Stimulated activated CD8-positive, alpha-beta memory T cell treated with anti-CD3 and anti-CD28 coated beads, Interleukin-7, amount 100 ng/mL, for 48 hours (primary cell): ENCODE measurements at regions not wholly inside any gene's neighbourhood (a gene's known extent, or its start where the extent isn't known, plus 50 kb on each side); places are given as distances from the start of the nearest gene placed in this dataset.
"Not testable (repeated sequence)": the region's sequence is repeated elsewhere in the genome, so short reads cannot be mapped to it uniquely, and the experiment has no call there.

Experiments
- DNase-seq, 2 donors: peaks; one replicate each; pipeline ENCODE4 v3.0.0-alpha.2; 2020; ENCODE audit warnings: low read depth in 1 of 2; ENCODE audit errors: extremely low read depth in 1 of 2

GRCh38 chr3:8336456-8336855 lies 165.2 kb upstream of the LMCD1 start:
- no peak for DNase-seq

GRCh38 chr3:8338424-8338823 lies 163.2 kb upstream of the LMCD1 start:
- DNase-seq: no peak

GRCh38 chr3:8341821-8342247 lies 159.8 kb upstream of the LMCD1 start:
- no peak for DNase-seq

GRCh38 chr3:8343058-8343457 lies 158.6 kb upstream of the LMCD1 start:
- DNase-seq: no peak

GRCh38 chr3:8345398-8345797 lies 156.2 kb upstream of the LMCD1 start:
- no peak for DNase-seq

GRCh38 chr3:8348076-8348475 lies 153.5 kb upstream of the LMCD1 start:
- DNase-seq: no peak

DNA sequence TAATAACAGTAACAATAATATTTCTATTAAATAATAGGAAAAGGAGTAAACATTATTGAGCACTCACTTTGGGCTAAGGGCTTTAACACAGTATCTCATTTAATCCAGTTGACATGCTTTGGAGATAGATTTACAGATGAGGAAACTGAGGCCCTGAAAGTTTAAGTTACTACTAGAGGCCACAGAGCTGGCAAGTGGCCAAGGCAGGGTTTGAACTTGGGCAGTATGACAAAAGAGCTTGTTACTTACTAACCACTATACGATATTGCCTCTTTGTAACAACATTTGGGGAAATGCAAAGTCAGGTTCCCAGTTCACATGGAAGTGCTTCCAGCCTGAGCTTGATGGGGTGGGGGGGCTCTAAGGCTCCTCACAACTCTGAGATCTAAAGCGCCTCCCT lies 149.1 kb upstream of the LMCD1 start:
- DNase-seq: no peak

DNA sequence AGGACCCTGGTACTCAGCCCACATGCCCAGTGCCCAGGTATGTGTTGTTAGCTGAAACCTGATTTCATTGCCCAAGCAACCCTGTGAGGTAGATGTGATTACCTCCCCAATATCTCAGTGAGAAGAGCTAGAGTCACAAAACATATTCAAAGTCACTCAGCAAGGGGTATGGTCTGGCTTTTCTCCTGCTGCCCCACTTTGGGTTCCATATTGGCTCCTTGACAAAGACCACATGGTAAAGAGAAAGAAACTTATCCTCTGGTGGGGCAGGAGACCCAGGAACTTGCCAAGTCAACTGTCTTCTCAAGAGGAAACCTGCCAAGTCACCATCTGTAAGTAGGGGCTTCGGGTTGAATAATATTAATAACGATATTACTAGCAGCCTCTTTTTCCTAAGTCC lies 148.3 kb upstream of the LMCD1 start:
- no peak for DNase-seq

DNA sequence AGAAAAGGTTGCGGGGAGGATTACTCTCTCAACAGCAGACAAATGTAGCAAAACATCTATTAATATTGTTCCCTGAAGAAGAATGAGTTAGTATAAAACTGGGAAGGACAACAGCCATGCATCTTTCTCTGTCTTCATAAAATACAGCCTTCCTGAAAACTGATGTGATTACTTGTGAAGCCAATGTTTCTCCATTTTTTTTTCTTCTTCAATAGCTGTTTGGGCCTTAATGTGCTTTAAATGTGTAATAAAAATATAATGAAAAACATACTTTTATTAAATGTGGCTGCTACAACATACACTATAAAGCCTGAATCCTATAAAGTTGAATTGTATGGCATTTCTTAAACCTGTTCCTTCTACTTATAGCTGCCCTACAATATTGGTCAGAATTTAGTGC lies 146.3 kb upstream of the LMCD1 start:
- no peak for DNase-seq

- not testable (repeated sequence) for DNase-seq
These were observed 145.6 kb upstream of the LMCD1 start for GRCh38 chr3:8356066-8356465.

- no peak for DNase-seq
These were observed 143.8 kb upstream of the LMCD1 start for GRCh38 chr3:8357859-8358258.

GRCh38 chr3:8359133-8359532 lies 142.5 kb upstream of the LMCD1 start:
- no peak for DNase-seq

DNA sequence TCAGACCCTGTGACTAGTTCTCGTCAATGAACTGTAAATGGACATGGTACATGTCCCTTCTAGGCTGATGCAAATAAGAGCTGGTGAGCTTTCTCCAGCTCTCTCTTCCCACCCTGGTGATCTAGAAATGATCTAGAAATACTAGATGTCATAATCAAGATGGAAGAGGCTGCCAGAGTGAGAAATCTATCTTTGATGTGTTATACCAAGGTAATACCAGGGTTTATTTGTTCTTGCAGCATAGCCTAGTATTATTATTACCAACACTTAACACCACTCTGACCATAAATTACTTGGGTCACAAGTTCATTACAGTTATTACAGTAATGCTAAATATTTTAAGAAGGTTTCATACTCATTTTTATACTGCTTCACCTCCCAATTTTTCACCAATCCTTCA lies 138.4 kb upstream of the LMCD1 start:
- no peak for DNase-seq

DNA sequence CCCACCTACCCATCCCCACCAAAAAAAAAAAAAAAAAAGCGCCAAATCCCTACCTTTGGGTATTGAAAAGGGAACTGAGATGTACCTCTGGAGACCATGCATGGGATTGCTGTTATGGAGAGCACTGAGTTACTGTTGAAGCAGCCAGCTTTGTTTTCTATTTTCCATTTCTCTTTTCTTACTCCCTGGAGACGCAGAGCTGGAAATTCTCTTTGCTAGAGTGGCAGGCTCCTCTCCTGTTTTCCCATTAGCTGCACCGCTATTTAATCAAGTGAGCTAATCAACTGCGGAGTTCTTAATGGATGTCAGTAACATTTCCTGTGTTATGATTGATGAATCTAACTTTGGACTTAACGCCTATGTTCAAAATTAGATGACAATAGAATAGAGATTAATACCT lies 136.1 kb upstream of the LMCD1 start:
- no peak for DNase-seq

DNA sequence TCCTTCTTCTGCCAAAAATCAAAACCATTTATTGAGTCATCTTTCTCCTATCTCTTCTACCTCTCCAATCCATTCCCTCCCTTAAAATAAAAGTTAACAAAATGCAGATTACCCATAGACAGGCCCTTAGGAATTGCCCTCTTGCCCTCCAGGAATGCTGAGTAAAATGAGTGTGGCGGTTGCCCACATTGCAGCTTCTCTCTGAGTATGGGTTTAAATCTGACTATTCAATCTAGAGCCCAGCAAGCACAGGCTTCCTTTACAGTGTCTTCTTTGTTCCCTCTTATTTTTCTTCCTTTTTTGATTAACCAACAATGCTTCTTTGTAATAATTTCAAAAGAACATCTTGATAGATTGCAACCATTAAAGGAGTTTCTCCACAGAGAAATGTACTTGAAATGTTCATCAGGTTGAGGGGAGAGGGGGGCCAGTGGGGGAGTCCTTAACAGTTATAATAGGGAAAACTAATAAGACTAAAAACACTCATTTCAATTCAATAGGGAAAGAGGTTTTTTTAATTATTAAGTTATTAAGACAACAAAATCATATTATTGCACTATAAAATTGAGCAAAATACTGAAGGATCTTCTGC lies 135.3 kb upstream of the LMCD1 start:
- DNase-seq: no peak

GRCh38 chr3:8368598-8368997 lies 133.0 kb upstream of the LMCD1 start:
- DNase-seq: no peak

DNA sequence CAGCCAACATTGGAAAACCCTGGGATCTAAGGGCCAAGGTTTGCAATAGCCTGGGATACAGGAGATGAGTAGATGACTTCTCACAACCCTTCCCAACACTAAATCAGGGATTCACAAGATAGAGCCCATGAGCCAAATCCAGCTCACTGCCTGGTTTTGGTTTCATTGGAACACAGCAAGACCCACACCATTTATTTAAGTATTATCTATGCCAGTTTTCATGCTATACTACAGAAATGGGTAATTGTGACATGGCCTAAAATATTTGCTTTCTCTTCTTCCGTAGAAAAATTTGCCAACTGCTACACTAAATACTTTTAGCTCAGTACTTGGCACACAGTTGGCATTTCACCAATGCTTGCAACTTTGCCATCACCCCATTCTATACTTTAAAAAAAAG lies 132.0 kb upstream of the LMCD1 start:
- no peak for DNase-seq

GRCh38 chr3:8371085-8371551 lies 130.5 kb upstream of the LMCD1 start:
- DNase-seq: no peak

DNA sequence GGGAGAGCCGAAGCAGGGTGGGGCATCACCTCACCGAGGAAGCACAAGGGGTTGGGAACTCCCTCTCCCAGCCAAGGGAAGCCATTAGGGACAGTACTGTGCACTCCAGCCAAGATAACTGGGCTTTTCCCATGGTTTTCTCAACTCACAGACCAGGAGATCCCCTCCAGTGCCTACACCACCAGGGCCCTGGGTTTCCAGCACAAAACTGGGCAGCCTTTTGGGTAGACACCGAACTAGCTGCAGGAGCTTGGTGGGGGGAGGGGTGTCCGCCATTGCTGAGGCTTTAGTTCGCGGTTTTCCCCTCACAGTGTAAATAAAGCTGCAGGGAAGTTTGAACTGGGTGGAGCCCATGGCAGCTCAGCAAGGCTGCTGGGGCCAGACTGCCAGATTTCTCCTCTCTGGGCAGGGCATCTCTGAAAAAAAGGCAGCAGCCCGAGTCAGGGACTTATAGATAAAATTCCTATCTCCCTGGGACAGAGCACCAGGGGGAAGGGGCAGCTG lies 129.6 kb upstream of the LMCD1 start:
- no peak for DNase-seq

DNA sequence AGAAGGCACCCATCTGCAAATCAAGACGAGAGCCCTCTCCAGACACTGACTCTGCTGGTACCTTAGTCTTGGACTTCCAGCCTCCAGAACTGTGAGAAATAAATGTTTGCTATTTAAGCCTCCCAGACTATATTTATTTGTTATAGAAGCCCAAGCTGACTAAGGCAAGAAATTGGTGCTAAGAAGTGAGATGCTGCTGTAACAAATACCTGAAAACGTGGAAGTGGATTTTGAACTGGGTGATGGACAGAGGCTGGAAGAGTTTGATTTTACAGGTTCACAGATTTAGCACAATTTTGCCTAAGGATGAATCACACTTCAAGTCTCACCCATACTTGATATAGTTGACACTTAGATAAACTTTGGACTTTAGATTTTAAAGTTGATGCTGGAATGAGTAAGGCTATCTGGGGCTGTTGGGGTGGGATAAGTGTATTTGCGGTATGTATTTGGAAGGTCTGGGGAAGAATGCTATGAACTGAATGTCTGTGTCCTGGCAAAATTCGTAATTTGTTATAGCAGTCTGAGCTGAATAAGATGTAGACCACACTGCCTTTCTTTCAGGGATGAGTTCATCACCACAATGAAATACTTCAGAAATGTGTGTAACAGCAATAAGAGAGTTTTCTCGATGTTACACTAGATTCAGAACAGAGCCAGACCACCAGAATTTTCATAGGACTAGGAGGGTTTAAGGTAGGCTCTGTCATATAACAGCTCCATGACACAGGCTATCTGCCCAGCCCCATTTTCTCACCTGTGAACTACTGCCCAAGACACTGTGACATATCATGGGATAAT lies 120.5 kb upstream of the LMCD1 start:
- DNase-seq: no peak

- no peak for DNase-seq
These were observed 115.6 kb upstream of the LMCD1 start for GRCh38 chr3:8385848-8386620.

GRCh38 chr3:8387571-8387970 lies 114.1 kb upstream of the LMCD1 start:
- DNase-seq: no peak
